Esophagus mucosa (tissue), 1 donor: ENCODE measurements at regions not wholly inside any gene's neighbourhood (a gene's known extent, or its start where the extent isn't known, plus 50 kb on each side); places are given as distances from the start of the nearest gene placed in this dataset.
A peak's percentile ranks its signal among the peaks of the same experiment; 100 is the strongest.

Experiments
- ATAC-seq: fragments of 200-7000 bp; cut with Tn5 transposase; one replicate; pipeline ENCODE4 v1.9.1; 2020
- donor health status: DM: yes; HTN: yes; CAD: no.

DNA sequence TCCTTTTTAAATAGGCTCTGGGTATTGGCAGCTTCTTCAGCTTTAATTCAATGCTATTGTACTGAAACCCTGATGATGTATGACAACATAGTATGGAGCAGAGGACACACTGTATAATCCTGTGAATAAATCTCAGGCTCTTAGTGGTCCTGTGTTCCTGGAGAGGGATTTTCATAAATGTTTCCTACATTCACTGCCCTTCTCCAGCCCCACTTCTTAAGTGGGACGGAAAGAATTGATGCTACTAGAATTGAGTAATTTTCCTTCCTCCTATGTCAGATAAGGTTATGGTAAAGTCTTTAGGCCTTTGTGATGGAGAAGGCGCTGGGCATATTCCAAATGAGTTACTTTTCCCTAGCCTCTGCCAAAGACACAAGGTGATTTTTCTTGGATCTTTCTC lies 779.4 kb downstream of the TNS3 start:
- no peak for ATAC-seq

DNA sequence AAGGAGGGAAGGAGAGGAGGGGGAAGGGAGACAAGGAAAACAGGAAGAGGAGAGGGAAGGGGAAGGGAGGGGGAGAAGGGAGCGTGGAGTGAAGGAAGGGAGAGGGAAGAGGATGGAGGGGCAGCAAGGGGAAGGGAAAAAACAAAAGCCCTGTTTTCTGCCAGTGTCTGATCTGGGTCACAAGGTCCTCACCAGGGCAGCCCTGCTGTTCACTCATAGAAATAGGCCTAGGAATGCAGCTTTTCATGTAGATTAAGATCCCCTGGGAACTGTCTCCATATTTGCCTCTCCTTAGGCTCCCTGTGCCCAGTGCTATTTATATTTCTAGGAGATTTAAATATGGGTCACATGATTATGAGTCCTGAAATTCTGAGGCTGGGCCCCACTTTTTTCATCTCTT lies 790.7 kb downstream of the TNS3 start:
- no peak for ATAC-seq

DNA sequence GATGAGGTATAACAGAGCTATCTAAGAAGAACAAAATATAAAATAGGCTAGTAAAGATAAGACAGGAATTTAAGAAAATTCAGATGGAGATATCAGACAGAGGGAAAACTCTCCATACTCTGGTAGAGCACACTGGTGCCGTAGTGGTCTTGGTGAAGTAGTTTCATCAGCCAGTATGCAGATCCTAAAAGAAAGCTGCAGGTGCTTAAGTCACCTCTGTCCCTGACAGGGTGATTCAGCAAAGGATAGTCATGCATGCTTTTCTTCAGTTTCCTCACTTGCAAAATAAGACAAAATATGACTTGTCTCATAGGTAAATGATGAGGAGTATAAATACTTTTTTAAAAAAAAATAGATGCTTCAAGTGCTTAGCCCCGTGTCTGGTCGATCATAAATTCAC lies 794.9 kb downstream of the TNS3 start:
- ATAC-seq: no peak

DNA sequence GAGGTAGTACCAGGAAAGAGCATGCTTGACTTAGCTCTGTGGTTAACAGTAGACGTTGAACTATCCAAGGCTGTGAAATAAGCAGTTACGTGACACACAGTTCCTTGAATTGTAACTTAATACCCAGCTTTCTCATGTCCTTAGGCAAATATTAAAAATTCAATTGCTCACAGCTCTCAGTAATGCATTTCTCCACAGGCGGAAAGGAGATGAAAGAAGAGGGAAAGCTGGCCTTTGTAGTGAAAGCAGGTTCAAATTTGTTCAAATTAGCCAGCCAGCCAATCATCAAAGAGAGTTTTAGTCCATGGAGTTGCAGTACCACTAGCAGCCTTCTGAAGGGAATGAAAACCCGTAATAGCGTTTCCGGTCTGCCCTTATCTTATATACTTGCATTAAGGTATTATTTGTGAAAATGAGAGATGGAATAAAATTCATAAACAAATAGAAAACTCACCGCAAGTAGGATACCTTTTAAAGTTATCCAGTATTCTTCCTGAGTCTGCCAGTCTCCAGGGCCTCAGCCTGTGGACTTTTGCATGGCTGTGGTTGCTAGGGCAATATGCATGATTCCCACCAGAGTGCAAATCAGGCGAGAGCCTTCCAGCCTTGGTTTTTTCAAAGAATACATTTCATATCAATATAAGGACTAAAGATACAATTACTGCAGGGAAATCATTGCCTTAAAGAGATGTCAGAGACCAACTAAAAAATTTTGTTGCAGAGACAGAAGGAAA lies 795.5 kb downstream of the TNS3 start:
- ATAC-seq: peak; percentile 96

DNA sequence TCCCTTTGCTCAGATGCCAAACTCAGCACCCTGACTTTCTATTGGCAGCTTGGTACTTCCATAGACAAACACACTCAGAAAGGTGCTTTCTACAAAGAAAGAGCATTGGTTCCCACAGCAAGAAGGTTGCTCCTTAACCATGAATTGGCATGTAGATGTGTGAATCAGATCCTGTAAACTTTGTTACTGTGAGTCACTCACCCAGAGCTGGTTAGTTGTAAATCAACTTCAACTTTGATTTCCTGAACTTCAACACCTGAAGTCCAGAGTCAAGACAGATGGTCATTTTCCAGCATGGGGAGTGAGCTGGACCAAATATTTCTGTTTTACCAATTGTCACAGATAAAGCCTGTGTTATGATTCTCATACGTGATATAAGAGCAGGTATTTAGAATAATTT lies 797.2 kb downstream of the TNS3 start:
- ATAC-seq: peak; percentile 87

DNA sequence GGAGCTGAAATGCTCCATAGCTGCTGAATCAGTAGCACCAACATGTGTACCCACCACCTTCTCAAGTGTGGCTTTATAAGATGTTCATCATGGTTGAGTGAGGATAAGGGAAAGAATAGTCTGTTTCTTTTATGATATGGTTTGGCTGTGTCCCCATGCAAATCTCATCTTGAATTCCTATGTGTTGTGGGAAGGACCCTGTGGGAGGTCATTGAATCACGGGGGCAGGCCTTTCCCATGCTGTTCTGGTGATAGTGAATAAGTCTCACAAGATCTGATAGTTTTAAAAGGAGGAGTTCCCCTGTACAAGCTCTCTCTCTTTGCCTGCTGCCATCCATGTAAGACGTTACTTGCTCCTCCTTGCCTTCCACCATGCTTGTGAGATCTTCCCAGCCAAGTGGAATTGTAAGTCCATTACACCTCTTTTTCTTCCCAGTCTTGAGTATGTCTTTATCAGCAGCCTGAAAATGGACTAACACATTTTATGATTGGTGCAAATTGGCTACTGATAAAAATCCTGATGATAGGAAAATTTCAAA lies 799.9 kb downstream of the TNS3 start:
- no peak for ATAC-seq

DNA sequence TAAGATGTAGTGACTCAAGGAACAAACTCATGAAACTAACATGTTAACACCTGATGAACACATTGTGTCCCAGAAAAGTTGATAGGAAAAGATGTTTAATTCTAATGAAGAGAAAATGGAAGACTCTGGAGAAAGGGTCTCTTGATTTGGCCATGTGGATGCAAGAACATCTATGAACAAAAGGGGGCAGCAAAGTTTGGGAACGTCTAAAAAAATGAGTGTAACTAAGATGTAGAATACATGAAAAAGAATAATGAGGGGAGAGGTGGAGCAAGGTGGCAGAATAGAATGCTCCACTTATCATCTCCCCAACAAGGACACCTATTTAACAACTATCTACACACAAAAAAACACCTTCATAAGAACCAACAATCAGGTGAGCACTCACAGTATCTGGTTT lies 805.1 kb downstream of the TNS3 start:
- ATAC-seq: no peak

DNA sequence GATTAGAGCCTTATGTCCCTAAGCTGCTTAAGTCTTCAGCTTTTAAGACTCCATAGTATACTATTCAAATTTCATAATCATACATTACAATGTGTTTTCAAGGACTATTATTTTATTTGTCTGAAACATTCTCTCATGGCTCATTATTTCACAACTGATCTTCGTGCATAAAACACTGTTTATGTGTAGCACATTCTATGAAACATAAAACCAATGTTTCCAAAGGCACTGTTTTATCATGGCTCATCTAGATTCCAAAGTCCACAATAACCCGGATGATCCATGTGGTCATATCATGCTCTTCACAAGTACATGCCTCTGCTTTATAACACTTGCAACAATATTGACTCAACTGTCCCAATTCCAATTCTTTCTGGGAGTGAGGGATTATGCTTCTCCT lies 806.1 kb downstream of the TNS3 start:
- no peak for ATAC-seq

DNA sequence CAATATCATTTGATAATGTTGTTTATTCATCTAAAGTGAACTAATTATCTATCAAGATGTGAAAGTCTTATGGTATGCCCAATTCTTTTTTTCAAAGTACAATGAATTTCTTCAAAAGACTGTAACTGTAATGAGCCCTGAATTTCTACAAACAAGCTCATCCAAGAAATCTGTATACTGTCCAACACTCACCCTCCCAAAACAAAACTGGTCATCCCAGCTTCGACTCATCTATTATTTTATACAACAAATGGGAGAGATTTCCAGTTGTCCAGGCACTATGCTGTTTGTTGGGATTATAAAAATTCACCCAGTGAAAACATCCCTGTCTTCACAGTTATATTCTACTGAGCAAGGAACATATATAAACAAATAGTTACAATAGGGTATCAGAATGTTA lies 806.9 kb downstream of the TNS3 start:
- no peak for ATAC-seq

DNA sequence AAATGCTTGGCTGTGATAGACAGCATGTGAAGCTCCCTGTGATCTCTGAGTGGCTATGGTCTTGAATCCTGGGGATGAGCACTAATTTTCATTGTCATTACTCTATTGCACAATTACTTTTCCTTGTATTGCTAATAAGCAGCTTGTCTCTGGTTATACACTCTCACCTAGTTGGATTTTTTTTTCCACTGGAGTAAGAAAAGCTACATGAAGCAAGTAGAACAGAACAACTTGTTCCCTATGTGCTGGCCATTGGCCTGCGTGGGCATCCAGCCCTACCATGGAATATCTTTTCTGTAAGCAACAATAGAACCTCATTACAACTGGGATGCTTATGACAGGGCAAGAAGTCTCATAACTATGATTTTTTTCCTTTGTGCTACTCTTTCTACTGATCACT lies 807.4 kb downstream of the TNS3 start:
- no peak for ATAC-seq

DNA sequence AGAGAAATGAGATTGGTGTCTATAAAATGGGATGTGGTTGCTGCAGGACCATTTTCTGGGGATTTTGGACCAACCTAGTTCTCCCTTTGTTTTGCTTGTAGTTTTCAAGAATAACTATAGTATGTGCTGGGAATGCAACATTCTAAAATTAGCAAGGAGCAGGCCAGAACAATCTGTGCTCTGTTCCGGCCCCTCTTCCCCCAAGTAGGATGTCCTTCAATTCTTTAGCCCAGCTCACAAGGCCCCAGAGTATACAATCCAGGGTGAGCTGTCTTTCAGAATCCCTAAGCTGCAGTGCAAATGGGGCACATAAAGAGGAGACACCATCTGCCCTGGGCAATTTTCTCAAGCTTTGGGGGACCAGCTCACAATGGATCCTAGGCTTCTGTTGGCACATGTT lies 809.1 kb downstream of the TNS3 start:
- ATAC-seq: no peak

DNA sequence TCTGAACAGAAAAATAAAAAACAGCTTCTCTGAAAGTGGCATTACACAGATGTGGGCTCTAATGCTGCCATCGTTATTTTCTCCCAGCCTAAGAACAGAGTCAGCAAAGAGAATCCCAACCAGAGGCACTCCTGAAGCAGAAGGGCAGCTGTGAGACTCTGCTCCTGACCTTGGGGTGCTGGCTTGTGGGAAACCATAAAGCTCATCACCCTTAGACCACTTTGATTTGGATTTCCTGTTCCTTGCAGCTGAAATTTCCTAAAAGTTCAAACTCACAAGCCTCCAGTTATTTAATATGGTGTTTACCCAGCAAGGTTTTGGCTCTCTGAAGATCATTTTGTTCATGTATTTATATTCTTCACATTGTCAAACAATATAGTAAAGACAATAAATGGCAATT lies 814.8 kb downstream of the TNS3 start:
- no peak for ATAC-seq

DNA sequence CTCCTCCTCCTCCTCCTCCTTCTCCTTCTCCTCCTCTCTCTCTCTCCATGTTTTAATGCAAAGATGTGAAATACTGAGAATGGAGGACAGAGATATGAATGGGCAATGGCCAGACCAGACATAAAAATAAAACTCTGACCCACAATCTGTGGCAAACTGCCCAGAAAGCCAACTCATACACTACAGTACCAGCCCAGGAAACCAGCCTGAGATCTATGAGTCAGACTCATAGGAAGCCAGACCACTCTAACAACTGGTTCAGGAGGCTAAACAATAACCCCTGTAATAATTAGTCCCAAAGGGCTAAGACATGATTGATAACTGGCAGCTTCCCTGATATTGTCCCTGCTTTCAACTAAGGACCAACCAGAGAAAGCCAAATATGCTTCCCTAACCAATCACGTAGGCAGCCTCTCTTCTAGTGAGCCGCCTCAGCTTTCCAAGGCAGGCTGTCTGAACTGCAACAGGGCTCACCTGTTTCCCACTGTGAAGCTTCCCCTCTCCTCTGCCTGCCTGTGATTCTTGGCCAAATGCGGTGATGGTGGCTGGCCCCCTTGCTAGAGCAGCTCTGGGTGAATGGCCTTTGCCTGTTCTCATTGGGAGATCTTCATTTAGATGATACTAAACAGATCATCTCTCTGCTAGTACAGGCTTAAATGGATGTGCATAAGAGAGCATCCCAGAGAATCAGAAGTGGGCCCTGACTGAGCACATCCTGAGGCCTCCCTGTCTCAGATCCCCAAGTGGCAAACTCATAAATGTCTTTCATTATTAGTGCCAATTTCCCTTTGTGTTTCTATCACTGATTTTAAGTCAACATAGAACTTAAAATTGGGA lies 817.6 kb downstream of the TNS3 start:
- peak; percentile 95 for ATAC-seq

DNA sequence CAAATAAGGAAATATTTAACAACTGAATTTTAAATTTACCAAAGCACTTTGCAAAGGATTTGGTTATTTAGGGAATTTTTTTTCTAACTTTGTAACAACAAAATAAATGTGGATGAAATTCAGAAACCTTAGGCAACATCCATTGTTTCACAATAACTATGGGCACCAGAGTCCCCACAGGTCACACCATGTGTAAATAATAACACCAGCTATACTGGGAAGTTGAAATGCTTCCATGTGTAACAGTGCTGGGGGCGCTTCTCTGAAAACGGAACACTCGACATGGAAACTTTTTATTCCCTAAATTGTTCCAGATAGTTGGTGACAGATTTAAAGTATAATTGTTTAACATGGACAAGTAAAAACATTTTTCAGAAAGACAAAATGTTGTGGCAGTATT lies 818.6 kb downstream of the TNS3 start:
- no peak for ATAC-seq

DNA sequence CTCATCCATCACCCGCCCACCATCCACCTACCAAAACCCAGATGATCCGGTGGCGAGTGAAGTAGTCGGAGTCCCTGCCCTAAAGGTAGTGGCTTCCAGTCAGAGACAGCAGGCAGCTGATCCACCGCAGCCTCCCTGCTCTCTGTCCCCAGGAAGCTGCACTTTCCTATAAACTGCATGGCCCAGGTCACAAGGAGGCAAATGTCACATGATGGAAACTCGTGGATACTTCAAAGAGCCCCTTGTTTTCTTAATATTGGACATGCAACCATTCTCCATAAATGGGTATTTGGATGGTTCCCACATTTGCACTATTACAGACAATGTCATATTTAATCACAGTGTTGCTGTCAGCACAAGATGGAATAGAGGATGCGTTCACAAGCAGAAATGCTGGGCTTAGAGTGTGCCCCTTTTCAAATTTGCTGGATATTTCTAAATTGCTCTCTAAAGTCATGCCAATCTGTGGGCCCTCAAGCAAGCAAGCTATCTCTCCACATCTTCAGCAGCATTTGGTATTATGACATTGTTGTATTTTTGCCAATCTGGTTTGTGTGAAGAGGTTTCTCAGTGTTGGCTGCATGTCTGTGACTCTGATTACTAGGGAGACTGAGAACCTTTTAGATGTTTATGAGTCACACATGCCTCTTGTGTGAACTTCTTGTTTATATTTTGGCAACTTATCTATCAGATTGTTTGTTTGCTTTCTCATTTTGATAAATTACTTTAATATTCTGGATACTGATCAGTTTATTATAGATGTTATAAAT lies 822.0 kb downstream of the TNS3 start:
- no peak for ATAC-seq

DNA sequence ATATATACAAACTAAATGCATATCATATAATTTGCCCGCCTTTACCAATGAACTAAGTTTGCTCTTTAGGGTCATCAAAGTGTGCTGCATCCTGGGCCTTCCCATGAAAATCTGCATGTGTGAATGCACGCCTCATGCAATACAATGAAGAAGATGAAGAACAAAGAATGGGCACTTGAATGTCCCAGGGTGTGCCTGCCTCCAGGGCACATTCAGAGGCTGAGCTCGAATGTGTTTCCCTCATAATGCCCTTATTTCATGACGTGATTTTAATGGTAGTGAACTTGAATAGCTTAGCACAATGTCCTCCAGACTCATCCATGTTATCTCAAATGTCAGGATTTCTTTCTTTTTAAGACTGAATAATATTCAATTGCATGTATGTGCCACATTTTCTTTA lies 824.9 kb downstream of the TNS3 start:
- ATAC-seq: no peak

DNA sequence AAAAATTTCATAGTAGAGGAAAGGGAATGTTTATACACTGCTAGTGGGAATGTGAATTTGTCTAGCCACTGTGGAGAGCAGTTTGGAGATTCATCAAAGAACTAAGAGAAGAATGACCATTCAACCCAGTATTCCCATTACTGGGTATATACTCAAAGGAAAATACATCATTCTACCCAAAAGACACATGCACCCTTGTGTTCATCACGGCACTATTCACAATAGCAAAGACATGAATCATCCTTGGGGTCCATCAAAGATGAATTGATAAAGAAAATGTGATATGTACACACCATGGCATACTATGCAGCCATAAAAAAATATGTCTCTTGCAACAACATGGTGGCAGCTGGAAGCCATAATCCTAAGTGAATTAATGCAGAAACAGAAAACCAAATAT lies 825.7 kb downstream of the TNS3 start:
- ATAC-seq: no peak

DNA sequence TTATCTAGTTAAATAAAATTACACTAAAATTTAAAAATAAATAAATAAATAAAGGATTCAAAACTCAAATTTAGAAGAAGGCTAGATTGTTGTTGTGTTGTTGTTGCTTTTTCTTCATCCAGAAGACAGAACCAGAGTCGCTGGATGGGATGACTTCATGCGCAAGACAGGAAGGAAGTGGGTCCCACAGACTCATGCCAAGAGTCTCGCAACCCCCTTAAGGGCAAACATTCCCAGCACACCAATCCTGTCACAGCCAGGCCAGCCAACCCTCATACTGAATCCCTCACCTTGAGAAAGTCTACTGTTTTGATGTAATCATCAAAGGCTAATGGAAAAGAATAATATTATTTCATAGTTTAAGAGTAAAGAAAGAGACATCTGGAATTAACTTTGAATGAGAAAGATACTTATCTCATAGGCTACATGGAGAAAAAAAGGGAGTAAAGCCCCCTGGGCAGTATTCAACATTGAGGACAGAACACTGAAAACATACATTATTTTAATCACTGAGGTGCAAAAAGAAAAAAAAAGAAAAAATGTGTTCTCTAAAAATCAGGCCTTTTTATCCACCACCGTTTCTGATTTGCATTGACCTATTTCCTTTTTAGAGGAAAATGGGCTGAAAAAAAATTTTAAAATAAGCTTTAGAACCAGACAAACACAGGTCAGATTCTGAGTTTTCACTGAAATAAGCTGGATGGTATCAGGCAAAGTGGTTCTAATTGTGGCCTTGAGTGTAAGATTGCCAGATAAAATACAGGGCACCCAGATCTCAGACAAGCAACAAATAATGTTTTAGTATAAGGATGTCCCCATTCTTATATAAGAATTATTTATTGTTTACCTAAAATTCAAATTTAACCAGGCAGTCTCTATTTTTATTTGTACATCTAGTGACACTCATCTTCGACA lies 826.5 kb downstream of the TNS3 start:
- no peak for ATAC-seq

DNA sequence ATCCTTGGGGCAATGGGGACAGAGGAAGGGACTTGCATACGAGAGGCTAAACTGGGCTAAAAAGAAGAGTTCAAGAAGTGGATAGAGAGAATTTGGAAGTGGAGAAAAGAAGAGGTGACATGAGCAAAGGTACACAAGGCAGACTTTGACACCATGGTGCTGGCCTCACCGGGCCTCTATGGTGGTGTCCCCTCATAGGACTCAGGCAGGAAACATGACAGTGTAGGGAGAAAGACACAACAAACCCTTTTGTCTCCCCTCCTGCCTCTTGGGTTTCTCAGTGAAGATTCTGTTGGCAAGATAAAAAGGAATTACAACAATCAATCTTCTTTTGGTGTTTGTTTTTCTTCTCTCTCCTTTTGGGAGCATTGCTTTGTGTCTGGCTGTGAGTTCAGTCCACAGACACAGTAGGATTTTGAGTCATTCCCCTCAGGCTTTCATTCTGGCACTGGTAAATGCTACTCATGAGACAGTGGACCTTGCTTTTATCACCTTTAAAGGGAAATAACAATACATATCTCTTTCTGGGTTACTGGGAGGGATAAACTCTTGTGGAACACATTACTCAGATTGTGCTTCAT lies 827.7 kb downstream of the TNS3 start:
- peak; percentile 28 for ATAC-seq

DNA sequence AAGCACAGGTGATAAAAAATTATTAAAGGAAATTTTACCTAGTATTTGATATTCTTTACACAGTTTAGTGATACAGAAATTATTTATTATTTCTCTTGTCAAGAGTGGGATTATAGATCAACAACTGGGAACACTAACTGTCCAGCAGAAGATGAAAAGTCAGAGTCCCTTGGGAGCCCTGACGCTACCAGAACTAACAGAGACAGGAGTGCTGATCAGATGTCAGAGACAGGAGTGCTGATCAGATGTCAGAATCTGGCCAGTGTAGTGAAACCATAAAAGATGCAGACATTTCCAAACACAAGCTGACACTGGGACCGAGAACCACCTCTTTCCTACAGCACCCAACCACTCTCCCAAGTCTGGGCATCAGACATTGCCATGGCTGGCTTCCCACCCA lies 828.2 kb downstream of the TNS3 start:
- ATAC-seq: no peak

DNA sequence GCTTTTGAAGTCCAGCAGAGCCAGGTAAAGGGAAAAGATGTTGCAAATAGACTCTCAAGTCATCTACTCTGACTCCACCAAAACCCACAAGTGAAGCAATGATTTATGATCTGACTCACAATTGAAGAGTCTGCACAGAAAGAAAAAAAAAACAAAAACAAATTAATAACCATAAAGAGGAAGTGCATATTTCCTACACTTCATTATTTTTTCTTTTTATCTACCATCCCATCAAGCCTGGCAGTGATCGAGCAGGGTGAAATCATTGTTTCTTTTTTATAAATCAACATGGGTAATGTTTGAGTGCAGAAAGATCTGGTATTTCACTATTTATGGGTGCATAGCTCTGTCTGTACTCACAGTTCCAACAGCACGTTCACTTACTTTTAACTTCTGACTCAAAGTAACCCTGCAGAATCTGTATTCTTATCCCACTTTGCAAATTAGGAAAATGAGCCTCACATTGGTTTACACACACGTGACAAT lies 829.0 kb downstream of the TNS3 start:
- peak; percentile 36 for ATAC-seq
